HEK293 (cell line): ENCODE measurements at regions not wholly inside any gene's neighbourhood (a gene's known extent, or its start where the extent isn't known, plus 50 kb on each side); places are given as distances from the start of the nearest gene placed in this dataset.

ENCODE experiments used
- BCL11A ChIP-seq: fragments of 450-650 bp; formaldehyde crosslinking; IDR thresholded peaks from 2 replicates; pipeline ENCODE4 v1.5.1; 2016; ENCODE audit warnings: low read depth, missing biosample characterization, missing genetic modification characterization
- HIC1 ChIP-seq: fragments of 450-650 bp; formaldehyde crosslinking; IDR thresholded peaks from 2 replicates; pipeline ENCODE4 v1.5.1; 2016; ENCODE audit warnings: missing biosample characterization, missing genetic modification characterization
- REST ChIP-seq: fragments of 450-650 bp; formaldehyde crosslinking; IDR thresholded peaks from 2 replicates; pipeline ENCODE4 v1.5.1; 2016; ENCODE audit warnings: missing biosample characterization, missing genetic modification characterization
- ZBTB49 ChIP-seq: fragments of 450-650 bp; formaldehyde crosslinking; IDR thresholded peaks from 2 replicates; pipeline ENCODE4 v1.5.1; 2016; ENCODE audit warnings: missing biosample characterization, missing genetic modification characterization, low read depth
- ZNF132 ChIP-seq: fragments of 450-650 bp; formaldehyde crosslinking; IDR thresholded peaks from 2 replicates; pipeline ENCODE4 v1.5.1; 2017; ENCODE audit warnings: missing biosample characterization, missing genetic modification characterization, borderline replicate concordance
- ZNF292 ChIP-seq: fragments of 450-650 bp; formaldehyde crosslinking; IDR thresholded peaks from 2 replicates; pipeline ENCODE4 v1.5.1; 2016; ENCODE audit warnings: low read depth, missing biosample characterization, missing genetic modification characterization, borderline replicate concordance
- ZNF350 ChIP-seq: fragments of 450-650 bp; formaldehyde crosslinking; IDR thresholded peaks from 2 replicates; pipeline ENCODE4 v1.5.0; 2017; ENCODE audit warnings: missing biosample characterization, mild to moderate bottlenecking, missing genetic modification characterization
- ZNF707 ChIP-seq: fragments of 450-650 bp; formaldehyde crosslinking; IDR thresholded peaks from 2 replicates; pipeline ENCODE4 v1.5.1; 2016; ENCODE audit warnings: missing biosample characterization, missing genetic modification characterization
- ZNF76 ChIP-seq: fragments of 450-650 bp; formaldehyde crosslinking; IDR thresholded peaks from 2 replicates; pipeline ENCODE4; 2016; ENCODE audit warnings: low read depth, missing biosample characterization, missing genetic modification characterization, borderline replicate concordance
- TF ChIP-seq, protein P1 (sequence below): fragments of 450-650 bp; formaldehyde crosslinking; IDR thresholded peaks from 2 replicates; pipeline ENCODE4 v1.5.1; 2016; ENCODE audit warnings: missing biosample characterization, missing genetic modification characterization

GRCh38 chr16:51822471-51822870, 671.4 kb upstream of the SALL1 start:
- TF ChIP-seq ZNF707 (tag by site-specific recombination): no peak
- TF ChIP-seq BCL11A (tag by site-specific recombination): no peak
- no peak for TF ChIP-seq REST
- no peak for TF ChIP-seq ZNF76 (tag by site-specific recombination)
- TF ChIP-seq, protein P1, sequence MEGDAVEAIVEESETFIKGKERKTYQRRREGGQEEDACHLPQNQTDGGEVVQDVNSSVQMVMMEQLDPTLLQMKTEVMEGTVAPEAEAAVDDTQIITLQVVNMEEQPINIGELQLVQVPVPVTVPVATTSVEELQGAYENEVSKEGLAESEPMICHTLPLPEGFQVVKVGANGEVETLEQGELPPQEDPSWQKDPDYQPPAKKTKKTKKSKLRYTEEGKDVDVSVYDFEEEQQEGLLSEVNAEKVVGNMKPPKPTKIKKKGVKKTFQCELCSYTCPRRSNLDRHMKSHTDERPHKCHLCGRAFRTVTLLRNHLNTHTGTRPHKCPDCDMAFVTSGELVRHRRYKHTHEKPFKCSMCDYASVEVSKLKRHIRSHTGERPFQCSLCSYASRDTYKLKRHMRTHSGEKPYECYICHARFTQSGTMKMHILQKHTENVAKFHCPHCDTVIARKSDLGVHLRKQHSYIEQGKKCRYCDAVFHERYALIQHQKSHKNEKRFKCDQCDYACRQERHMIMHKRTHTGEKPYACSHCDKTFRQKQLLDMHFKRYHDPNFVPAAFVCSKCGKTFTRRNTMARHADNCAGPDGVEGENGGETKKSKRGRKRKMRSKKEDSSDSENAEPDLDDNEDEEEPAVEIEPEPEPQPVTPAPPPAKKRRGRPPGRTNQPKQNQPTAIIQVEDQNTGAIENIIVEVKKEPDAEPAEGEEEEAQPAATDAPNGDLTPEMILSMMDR: no peak
- no peak for TF ChIP-seq ZNF350 (tag by site-specific recombination)
- TF ChIP-seq ZNF292 (tag by site-specific recombination): no peak
- no peak for TF ChIP-seq ZNF132 (tag by site-specific recombination)
- no peak for TF ChIP-seq HIC1 (tag by site-specific recombination)
- TF ChIP-seq ZBTB49 (tag by site-specific recombination): no peak
